ENCODE measurements at regions not wholly inside any gene's neighbourhood (a gene's known extent, or its start where the extent isn't known, plus 50 kb on each side); places are given as distances from the start of the nearest gene placed in this dataset.

GRCh38 chr14:36465178-36465577 is 54.9 kb downstream of the NKX2-1 start:
- Histone ChIP-seq H3K4me3 (ENCODE audit: low read length) (no peak overlapping the region), H3K27ac (ENCODE audit: low read depth, low read length) (no peak overlapping the region), H3K9ac (ENCODE audit: low read depth, low read length) (no peak overlapping the region), H3K9me3 (ENCODE audit: insufficient read depth, low read depth, low read length) (no peaks in the 10 kb centered on the region), H3K36me3 (ENCODE audit: insufficient read depth, low read length) (no peaks in the 10 kb centered on the region), H3K27me3 (ENCODE audit: insufficient read depth, low read length) (peaks cover 27% of the 10 kb centered on the region; the same call in 1 of the 2 replicates), H3K4me1 (ENCODE audit: insufficient read depth, low read length) (no peaks in the 10 kb centered on the region)
- 91% methylated on average over 4 of the region's 4 CpGs for WGBS

- Histone ChIP-seq H3K36me3 (ENCODE audit: insufficient read depth, low read length) (no peaks in the 10 kb centered on the region), H3K27me3 (ENCODE audit: insufficient read depth, low read length) (peaks cover 27% of the 10 kb centered on the region; the same call in 1 of the 2 replicates), H3K4me3 (ENCODE audit: low read length) (no peak overlapping the region), H3K4me1 (ENCODE audit: insufficient read depth, low read length) (no peaks in the 10 kb centered on the region), H3K9me3 (ENCODE audit: insufficient read depth, low read depth, low read length) (no peaks in the 10 kb centered on the region), H3K27ac (ENCODE audit: low read depth, low read length) (no peak overlapping the region), H3K9ac (ENCODE audit: low read depth, low read length) (no peak overlapping the region)
- WGBS, result 50% methylated on average over 1 of the region's 1 CpG
These were observed 57.1 kb downstream of the NKX2-1 start for GRCh38 chr14:36462890-36463289.

GRCh38 chr14:36455241-36455627 is 64.8 kb downstream of the NKX2-1 start:
- peaks cover 58% of the 10 kb centered on the region for H3K27me3 ChIP-seq (ENCODE audit: insufficient read depth, low read length)
- WGBS, result 92% methylated on average over 1 of the region's 2 CpGs
- no peak overlapping the region for H3K9ac ChIP-seq (ENCODE audit: low read depth, low read length)
- no peak overlapping the region for H3K4me3 ChIP-seq (ENCODE audit: low read length)
- H3K27ac ChIP-seq (ENCODE audit: low read depth, low read length), result no peak overlapping the region
- H3K9me3 ChIP-seq (ENCODE audit: insufficient read depth, low read depth, low read length), result no peaks in the 10 kb centered on the region
- no peaks in the 10 kb centered on the region for H3K36me3 ChIP-seq (ENCODE audit: insufficient read depth, low read length)
- 0 out of 2 replicates have a peak, but pooled peaks cover 5% of the 10 kb centered on the region for H3K4me1 ChIP-seq (ENCODE audit: insufficient read depth, low read length)

- H3K9ac ChIP-seq (ENCODE audit: low read depth, low read length), result no peak overlapping the region
- no peak overlapping the region for H3K4me3 ChIP-seq (ENCODE audit: low read length)
- H3K9me3 ChIP-seq (ENCODE audit: insufficient read depth, low read depth, low read length), result no peaks in the 10 kb centered on the region
- 0 out of 2 replicates have a peak, but pooled peaks cover 5% of the 10 kb centered on the region for H3K4me1 ChIP-seq (ENCODE audit: insufficient read depth, low read length)
- no peak overlapping the region for H3K27ac ChIP-seq (ENCODE audit: low read depth, low read length)
- peaks cover 58% of the 10 kb centered on the region for H3K27me3 ChIP-seq (ENCODE audit: insufficient read depth, low read length)
- 90% methylated on average over 5 of the region's 5 CpGs for WGBS
- no peaks in the 10 kb centered on the region for H3K36me3 ChIP-seq (ENCODE audit: insufficient read depth, low read length)
These were observed 65.3 kb downstream of the NKX2-1 start for GRCh38 chr14:36454599-36455240.

- Histone ChIP-seq H3K4me3 (ENCODE audit: low read length) (no peak overlapping the region), H3K27ac (ENCODE audit: low read depth, low read length) (no peak overlapping the region), H3K9me3 (ENCODE audit: insufficient read depth, low read depth, low read length) (no peaks in the 10 kb centered on the region), H3K36me3 (ENCODE audit: insufficient read depth, low read length) (no peaks in the 10 kb centered on the region), H3K27me3 (ENCODE audit: insufficient read depth, low read length) (peaks cover 72% of the 10 kb centered on the region), H3K4me1 (ENCODE audit: insufficient read depth, low read length) (0 out of 2 replicates have a peak, but pooled peaks cover 5% of the 10 kb centered on the region), H3K9ac (ENCODE audit: low read depth, low read length) (no peak overlapping the region)
- 66% methylated on average over 7 of the region's 7 CpGs for WGBS
These were observed 67.2 kb downstream of the NKX2-1 start for GRCh38 chr14:36452860-36453259.

GRCh38 chr14:36451310-36452065 is 68.5 kb downstream of the NKX2-1 start:
- Histone ChIP-seq H3K9me3 (ENCODE audit: insufficient read depth, low read depth, low read length) (no peaks in the 10 kb centered on the region), H3K27me3 (ENCODE audit: insufficient read depth, low read length) (peaks cover 86% of the 10 kb centered on the region)
- WGBS, result 85% methylated on average over 8 of the region's 8 CpGs

GRCh38 chr14:36450550-36450949 is 69.5 kb downstream of the NKX2-1 start:
- no peaks in the 10 kb centered on the region for H3K9me3 ChIP-seq (ENCODE audit: insufficient read depth, low read depth, low read length)
- no peak overlapping the region for H3K9ac ChIP-seq (ENCODE audit: low read depth, low read length)
- WGBS, result 83% methylated on average over 4 of the region's 4 CpGs
- no peak overlapping the region for H3K27ac ChIP-seq (ENCODE audit: low read depth, low read length)
- H3K27me3 ChIP-seq (ENCODE audit: insufficient read depth, low read length), result peaks cover 94% of the 10 kb centered on the region
- 0 out of 2 replicates have a peak, but pooled peaks cover 5% of the 10 kb centered on the region for H3K4me1 ChIP-seq (ENCODE audit: insufficient read depth, low read length)
- no peak overlapping the region for H3K4me3 ChIP-seq (ENCODE audit: low read length)
- H3K36me3 ChIP-seq (ENCODE audit: insufficient read depth, low read length), result no peaks in the 10 kb centered on the region

More at GRCh38 chr14:36451310-36452065, 68.5 kb downstream of the NKX2-1 start:
- Histone ChIP-seq H3K4me3 (ENCODE audit: low read length) (no peak overlapping the region), H3K9ac (ENCODE audit: low read depth, low read length) (no peak overlapping the region), H3K36me3 (ENCODE audit: insufficient read depth, low read length) (no peaks in the 10 kb centered on the region), H3K27ac (ENCODE audit: low read depth, low read length) (no peak overlapping the region), H3K4me1 (ENCODE audit: insufficient read depth, low read length) (0 out of 2 replicates have a peak, but pooled peaks cover 5% of the 10 kb centered on the region)

GRCh38 chr14:36449903-36450302 is 70.1 kb downstream of the NKX2-1 start:
- 0 out of 2 replicates have a peak, but pooled peaks cover 5% of the 10 kb centered on the region for H3K4me1 ChIP-seq (ENCODE audit: insufficient read depth, low read length)
- WGBS, result 94% methylated on average over 4 of the region's 4 CpGs

GRCh38 chr14:36443374-36443773 is 76.7 kb downstream of the NKX2-1 start:
- no peaks in the 10 kb centered on the region for H3K9me3 ChIP-seq (ENCODE audit: insufficient read depth, low read depth, low read length)
- H3K4me3 ChIP-seq (ENCODE audit: low read length), result 0 out of 2 replicates have a peak overlapping the region, but pooled peaks have one; percentile 1
- peaks cover 41% of the 10 kb centered on the region for H3K4me1 ChIP-seq (ENCODE audit: insufficient read depth, low read length)
- H3K27ac ChIP-seq (ENCODE audit: low read depth, low read length), result no peak overlapping the region
- H3K9ac ChIP-seq (ENCODE audit: low read depth, low read length), result no peak overlapping the region
- peaks cover 95% of the 10 kb centered on the region for H3K27me3 ChIP-seq (ENCODE audit: insufficient read depth, low read length)
- no peaks in the 10 kb centered on the region for H3K36me3 ChIP-seq (ENCODE audit: insufficient read depth, low read length)
- WGBS, result 14% methylated on average over 4 of the region's 4 CpGs

More at GRCh38 chr14:36449903-36450302, 70.1 kb downstream of the NKX2-1 start:
- H3K4me3 ChIP-seq (ENCODE audit: low read length), result no peak overlapping the region
- H3K27ac ChIP-seq (ENCODE audit: low read depth, low read length), result no peak overlapping the region
- no peak overlapping the region for H3K9ac ChIP-seq (ENCODE audit: low read depth, low read length)
- H3K36me3 ChIP-seq (ENCODE audit: insufficient read depth, low read length), result no peaks in the 10 kb centered on the region
- H3K27me3 ChIP-seq (ENCODE audit: insufficient read depth, low read length), result peaks cover 96% of the 10 kb centered on the region
- H3K9me3 ChIP-seq (ENCODE audit: insufficient read depth, low read depth, low read length), result no peaks in the 10 kb centered on the region

- Histone ChIP-seq H3K4me1 (ENCODE audit: insufficient read depth, low read length) (peaks cover 41% of the 10 kb centered on the region), H3K36me3 (ENCODE audit: insufficient read depth, low read length) (no peaks in the 10 kb centered on the region), H3K4me3 (ENCODE audit: low read length) (0 out of 2 replicates have a peak overlapping the region, but pooled peaks have one; percentile 1), H3K27ac (ENCODE audit: low read depth, low read length) (no peak overlapping the region), H3K27me3 (ENCODE audit: insufficient read depth, low read length) (peaks cover 98% of the 10 kb centered on the region), H3K9me3 (ENCODE audit: insufficient read depth, low read depth, low read length) (no peaks in the 10 kb centered on the region), H3K9ac (ENCODE audit: low read depth, low read length) (no peak overlapping the region)
- 12% methylated on average over 4 of the region's 4 CpGs for WGBS
These were observed 77.2 kb downstream of the NKX2-1 start for GRCh38 chr14:36442824-36443241.

- H3K27me3 ChIP-seq (ENCODE audit: insufficient read depth, low read length), result peaks cover 98% of the 10 kb centered on the region
- H3K36me3 ChIP-seq (ENCODE audit: insufficient read depth, low read length), result no peaks in the 10 kb centered on the region
- H3K27ac ChIP-seq (ENCODE audit: low read depth, low read length), result no peak overlapping the region
- peaks cover 41% of the 10 kb centered on the region for H3K4me1 ChIP-seq (ENCODE audit: insufficient read depth, low read length)
- no peak overlapping the region for H3K4me3 ChIP-seq (ENCODE audit: low read length)
- no peaks in the 10 kb centered on the region for H3K9me3 ChIP-seq (ENCODE audit: insufficient read depth, low read depth, low read length)
- H3K9ac ChIP-seq (ENCODE audit: low read depth, low read length), result no peak overlapping the region
These were observed 78.7 kb downstream of the NKX2-1 start for GRCh38 chr14:36441283-36441682.

Measured in HUES64 (cell line).